ENCODE measurements at regions not wholly inside any gene's neighbourhood (a gene's known extent, or its start where the extent isn't known, plus 50 kb on each side); places are given as distances from the start of the nearest gene placed in this dataset.

DNA sequence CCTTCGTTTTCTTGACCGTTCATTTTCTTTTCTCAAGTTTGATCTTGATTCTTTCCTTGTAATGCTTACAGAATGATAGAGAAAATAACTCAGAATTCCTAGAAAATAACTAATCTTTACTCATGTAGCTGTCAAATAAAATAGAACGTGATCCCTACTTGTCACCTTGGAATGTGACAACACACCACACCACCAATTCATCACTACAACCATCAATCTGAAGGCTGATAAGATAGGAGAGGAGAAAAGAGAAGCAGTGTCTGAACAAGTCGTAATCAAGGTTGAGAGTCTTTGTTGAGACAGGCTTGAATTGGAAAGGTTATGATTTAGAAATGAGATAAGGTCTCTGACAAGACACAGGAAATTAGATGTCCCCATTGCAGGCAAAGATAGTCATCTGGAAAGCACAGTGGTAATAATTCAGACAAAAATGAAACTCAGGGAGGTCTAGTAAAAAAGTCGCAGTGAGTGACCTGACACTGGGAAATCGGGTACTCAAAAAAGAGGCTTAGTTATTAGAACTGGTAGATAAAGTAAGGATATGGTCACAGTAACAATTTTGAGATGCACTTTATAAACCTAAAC is 456.2 kb downstream of the FAT4 start:
- no peak overlapping the region for H3K4me3 ChIP-seq
- H3K4me1 ChIP-seq, result no peaks in the 10 kb centered on the region
- H3K27me3 ChIP-seq, result no peaks in the 10 kb centered on the region
- TF ChIP-seq, protein P1, sequence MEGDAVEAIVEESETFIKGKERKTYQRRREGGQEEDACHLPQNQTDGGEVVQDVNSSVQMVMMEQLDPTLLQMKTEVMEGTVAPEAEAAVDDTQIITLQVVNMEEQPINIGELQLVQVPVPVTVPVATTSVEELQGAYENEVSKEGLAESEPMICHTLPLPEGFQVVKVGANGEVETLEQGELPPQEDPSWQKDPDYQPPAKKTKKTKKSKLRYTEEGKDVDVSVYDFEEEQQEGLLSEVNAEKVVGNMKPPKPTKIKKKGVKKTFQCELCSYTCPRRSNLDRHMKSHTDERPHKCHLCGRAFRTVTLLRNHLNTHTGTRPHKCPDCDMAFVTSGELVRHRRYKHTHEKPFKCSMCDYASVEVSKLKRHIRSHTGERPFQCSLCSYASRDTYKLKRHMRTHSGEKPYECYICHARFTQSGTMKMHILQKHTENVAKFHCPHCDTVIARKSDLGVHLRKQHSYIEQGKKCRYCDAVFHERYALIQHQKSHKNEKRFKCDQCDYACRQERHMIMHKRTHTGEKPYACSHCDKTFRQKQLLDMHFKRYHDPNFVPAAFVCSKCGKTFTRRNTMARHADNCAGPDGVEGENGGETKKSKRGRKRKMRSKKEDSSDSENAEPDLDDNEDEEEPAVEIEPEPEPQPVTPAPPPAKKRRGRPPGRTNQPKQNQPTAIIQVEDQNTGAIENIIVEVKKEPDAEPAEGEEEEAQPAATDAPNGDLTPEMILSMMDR (IDR thresholded peaks at IDR 0.05), result no peak
- no peaks in the 10 kb centered on the region for H3K9me3 ChIP-seq
- no peak for DNase-seq
- no peak overlapping the region for H3K27ac ChIP-seq
- intact Hi-C loops (cut with DNase I; ENCODE audit: low total_unique reads), result no loop called here
- no peaks in the 10 kb centered on the region for H3K36me3 ChIP-seq

DNA sequence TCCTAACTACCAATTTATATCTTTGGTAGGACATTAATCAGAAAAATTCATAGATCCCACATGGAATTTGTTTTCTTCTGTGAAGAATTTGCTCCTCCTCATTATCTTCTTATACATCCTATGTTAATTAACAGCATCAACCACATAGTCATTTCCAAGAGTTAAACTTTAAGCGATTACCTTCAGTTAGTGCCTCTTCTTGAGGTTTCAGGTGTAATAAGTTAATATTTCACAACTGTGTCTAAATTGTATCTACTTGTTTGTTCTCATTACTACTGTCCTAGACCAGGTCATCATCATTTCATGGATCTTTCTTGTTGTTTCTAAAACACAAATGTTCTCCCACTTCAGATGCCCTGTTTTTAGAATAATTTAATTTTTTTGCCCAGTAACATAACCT is 457.9 kb downstream of the FAT4 start:
- Histone ChIP-seq H3K4me3 (no peak overlapping the region), H3K36me3 (no peaks in the 10 kb centered on the region), H3K9me3 (no peaks in the 10 kb centered on the region), H3K27me3 (no peaks in the 10 kb centered on the region), H3K4me1 (no peaks in the 10 kb centered on the region), H3K27ac (no peak overlapping the region)
- intact Hi-C loops (cut with DNase I; ENCODE audit: low total_unique reads), result no loop called here
- TF ChIP-seq, protein P1 (IDR thresholded peaks at IDR 0.05), result no peak
- DNase-seq, result no peak

DNA sequence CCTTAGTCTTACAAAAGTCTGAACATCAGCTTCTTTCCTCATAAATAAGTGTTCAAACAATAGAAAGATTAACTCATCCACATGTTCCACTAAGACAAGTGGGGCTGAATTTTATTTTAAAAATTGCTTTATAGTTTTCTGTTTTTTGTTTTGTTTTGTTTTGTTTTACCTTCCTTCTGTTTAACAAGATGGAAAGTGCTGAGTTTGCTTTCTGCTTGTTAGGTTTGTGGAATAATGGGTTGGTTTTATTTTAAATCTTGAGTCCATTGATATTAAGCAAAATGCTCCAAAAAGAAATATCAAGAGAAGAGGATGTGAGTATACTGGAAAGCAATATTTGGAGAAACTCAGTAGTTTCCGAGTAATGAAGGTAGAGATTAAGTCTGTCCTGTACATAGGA is 458.7 kb downstream of the FAT4 start:
- DNase-seq, result no peak
- Histone ChIP-seq H3K4me1 (no peaks in the 10 kb centered on the region), H3K27me3 (no peaks in the 10 kb centered on the region), H3K27ac (no peak overlapping the region), H3K9me3 (no peaks in the 10 kb centered on the region), H3K36me3 (no peaks in the 10 kb centered on the region), H3K4me3 (no peak overlapping the region)
- TF ChIP-seq, protein P1 (IDR thresholded peaks at IDR 0.05), result no peak
- intact Hi-C loops (cut with DNase I; ENCODE audit: low total_unique reads), result no loop called here

DNA sequence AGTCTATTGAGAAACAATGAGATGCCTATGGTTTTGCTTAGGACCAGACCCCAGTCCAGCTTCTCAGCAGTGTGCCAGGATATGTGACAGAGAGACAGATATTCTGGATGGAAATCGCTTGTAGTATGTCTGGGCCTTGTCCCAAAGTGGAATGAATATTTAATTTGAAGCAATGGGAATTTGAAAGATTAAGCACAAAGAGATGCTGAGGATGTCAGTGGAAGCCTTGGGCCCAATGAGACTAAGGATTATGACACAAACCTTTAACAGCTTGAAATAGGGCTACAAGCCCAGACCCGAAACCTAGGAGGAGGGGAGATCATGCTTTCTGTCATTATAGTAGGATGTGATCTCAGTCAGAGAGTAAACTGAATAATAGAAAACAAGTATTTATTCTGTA is 459.2 kb downstream of the FAT4 start:
- TF ChIP-seq, protein P1 (IDR thresholded peaks at IDR 0.05), result no peak
- Histone ChIP-seq H3K9me3 (no peaks in the 10 kb centered on the region), H3K4me3 (no peak overlapping the region), H3K27me3 (no peaks in the 10 kb centered on the region), H3K4me1 (no peaks in the 10 kb centered on the region), H3K27ac (no peak overlapping the region), H3K36me3 (no peaks in the 10 kb centered on the region)
- intact Hi-C loops (cut with DNase I; ENCODE audit: low total_unique reads), result no loop called here
- DNase-seq, result no peak

DNA sequence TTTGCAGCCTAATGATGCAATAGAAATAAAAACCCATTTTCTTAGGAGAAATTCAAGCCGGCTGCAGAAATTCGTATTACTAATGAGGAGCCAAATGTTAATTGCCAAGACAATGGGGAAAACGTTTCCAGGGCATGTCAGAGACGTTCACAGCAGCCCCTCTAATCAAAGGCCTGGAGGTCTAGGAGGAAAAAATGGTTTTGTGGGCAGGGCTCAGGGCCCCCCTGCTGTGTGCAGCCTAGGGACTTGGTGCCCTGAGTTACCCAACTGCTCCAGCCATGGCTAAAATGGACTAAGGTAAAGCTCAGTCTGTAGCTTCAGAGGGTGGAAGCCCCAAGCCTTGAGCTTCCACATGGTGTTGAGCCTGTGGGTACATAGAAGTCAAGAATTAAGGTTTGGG is 461.4 kb downstream of the FAT4 start:
- intact Hi-C loops (cut with DNase I; ENCODE audit: low total_unique reads), result no loop called here
- no peak overlapping the region for H3K4me3 ChIP-seq

More for the DNA sequence above, 461.4 kb downstream of the FAT4 start:
- Histone ChIP-seq H3K36me3 (no peaks in the 10 kb centered on the region), H3K27me3 (no peaks in the 10 kb centered on the region), H3K27ac (no peak overlapping the region), H3K9me3 (no peaks in the 10 kb centered on the region), H3K4me1 (no peaks in the 10 kb centered on the region)
- TF ChIP-seq, protein P1 (IDR thresholded peaks at IDR 0.05), result no peak
- DNase-seq, result no peak
